PC-3 (cell line): ENCODE measurements at regions not wholly inside any gene's neighbourhood (a gene's known extent, or its start where the extent isn't known, plus 50 kb on each side); places are given as distances from the start of the nearest gene placed in this dataset.

ENCODE experiments used
- ATAC-seq: fragments of 200-7000 bp; cut with Tn5 transposase; 2 replicates; pipeline ENCODE4 v1.9.1; 2020; ENCODE audit warnings: mild to moderate bottlenecking, moderate library complexity
- BruUV-seq: library from RNA; stranded (reverse); fragments of 400-500 nt; replicated peaks from 2 replicates; lab custom pipeline; 2021; lab: Mats Ljungman, UMichigan
- CTCF ChIA-PET: fragments of 300-600 bp; sonication (Branson Sonifier 250); formaldehyde crosslinking; loops from one replicate; lab custom pipeline; 2022; ENCODE audit warnings: antibody characterized with exemption; lab: Charles Lee
- POLR2A ChIA-PET: fragments of 300-600 bp; sonication (Branson Sonifier 250); formaldehyde crosslinking; loops from one replicate; lab custom pipeline; 2022; ENCODE audit warnings: antibody characterized with exemption; ENCODE audit not compliant: unreplicated experiment; lab: Charles Lee
- DNase-seq: peaks from one replicate; pipeline ENCODE4 v3.0.0-alpha.2; 2015
- H2AFZ ChIP-seq: fragments of 300-600 bp; sonication (generic); 2 replicates; pipeline ENCODE4 v1.6.0; 2016; ENCODE audit warnings: antibody characterized with exemption, low read length
- H3F3A ChIP-seq: fragments of 300-600 bp; sonication (generic); one replicate; pipeline ENCODE4 v1.6.0; 2017; ENCODE audit warnings: antibody characterized with exemption, low read length, control low read depth, mild to moderate bottlenecking; ENCODE audit not compliant: unreplicated experiment
- H3K27ac ChIP-seq: fragments of 300-600 bp; sonication (generic); 2 replicates; pipeline ENCODE4 v1.5.1; 2016; ENCODE audit warnings: mild to moderate bottlenecking, low read length
- H3K27me3 ChIP-seq: fragments of 300-600 bp; sonication (generic); 2 replicates; pipeline ENCODE4 v1.6.1; 2016; ENCODE audit warnings: low read length, mixed read lengths
- H3K36me3 ChIP-seq: fragments of 300-600 bp; sonication (generic); 2 replicates; pipeline ENCODE4 v1.6.1; 2016; ENCODE audit warnings: low read depth, mixed run types, low read length, mixed read lengths
- H3K4me1 ChIP-seq: fragments of 300-600 bp; sonication (generic); 2 replicates; pipeline ENCODE4 v1.5.1; 2016; ENCODE audit warnings: low read length; ENCODE audit not compliant: insufficient read depth
- H3K4me2 ChIP-seq: fragments of 300-600 bp; sonication (generic); 2 replicates; pipeline ENCODE4 v1.6.0; 2016; ENCODE audit warnings: low read length
- H3K4me3 ChIP-seq: fragments of 300-600 bp; sonication (generic); 2 replicates; pipeline ENCODE4 v1.5.1; 2016; ENCODE audit warnings: mild to moderate bottlenecking, low read length, mixed read lengths
- H3K79me2 ChIP-seq: fragments of 300-600 bp; sonication (generic); 2 replicates; pipeline ENCODE4 v1.6.1; 2017; ENCODE audit warnings: low read length, mixed read lengths
- H3K9ac ChIP-seq: fragments of 300-600 bp; sonication (generic); 2 replicates; pipeline ENCODE4 v1.6.0; 2016; ENCODE audit warnings: mild to moderate bottlenecking, low read length
- H3K9me2 ChIP-seq: fragments of 300-600 bp; sonication (generic); replicated peaks from 2 replicates; pipeline ENCODE4 v1.6.1; 2016; ENCODE audit warnings: mixed run types, low read length, mixed read lengths
- H3K9me3 ChIP-seq: fragments of 300-600 bp; sonication (generic); 2 replicates; pipeline ENCODE4 v1.6.1; 2016; ENCODE audit warnings: low read length, mixed read lengths
- H4K20me1 ChIP-seq: fragments of 300-600 bp; sonication (generic); 2 replicates; pipeline ENCODE4 v1.6.1; 2016; ENCODE audit warnings: low read length, mixed read lengths
- EZH2 ChIP-seq: fragments of 300-600 bp; sonication (generic); IDR thresholded peaks from one replicate; pipeline ENCODE4 v1.6.1; 2017; ENCODE audit warnings: antibody characterized with exemption, mild to moderate bottlenecking, low read length; ENCODE audit not compliant: unreplicated experiment
- EZH2phosphoT487 ChIP-seq: fragments of 300-600 bp; sonication (generic); IDR thresholded peaks from 2 replicates; pipeline ENCODE4 v1.6.1; 2018; ENCODE audit warnings: mild to moderate bottlenecking, antibody characterized with exemption, low read length, borderline replicate concordance
- intact Hi-C: fragments of 100-400 bp; cut with micrococcal nuclease; formaldehyde crosslinking; loops from 2 replicates; pipeline ENCODE4 v1.9.0; 2023
- TF ChIP-seq, protein P1 (sequence below): fragments of 300-600 bp; sonication (generic); conservative IDR thresholded peaks from 2 replicates; pipeline ENCODE4 v1.5.1; 2017; ENCODE audit warnings: antibody characterized with exemption, low read depth, mild to moderate bottlenecking, low read length

DNA sequence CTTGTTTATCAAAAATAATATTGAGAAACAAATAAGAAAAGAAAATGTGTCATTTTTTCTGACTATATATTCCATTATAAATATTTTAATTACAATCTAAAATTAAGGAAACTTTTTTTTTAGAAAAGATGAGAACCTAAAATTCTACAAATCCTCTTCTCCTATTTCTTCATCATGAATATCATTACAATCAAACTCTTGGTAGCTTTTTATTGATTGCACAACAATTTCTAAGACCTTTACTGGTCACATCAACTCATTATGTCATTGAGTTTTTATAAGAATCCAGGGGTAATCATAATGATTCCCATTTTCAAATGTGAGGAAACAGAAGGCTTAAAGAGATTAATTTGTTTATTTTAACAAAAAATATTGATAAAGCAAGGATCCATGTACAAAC is 841.0 kb downstream of the FRK start:
- CTCF ChIA-PET = no interaction called here
- no TSS peak for BruUV-seq
- H3F3A ChIP-seq = no peaks in the 10 kb centered on the region

DNA sequence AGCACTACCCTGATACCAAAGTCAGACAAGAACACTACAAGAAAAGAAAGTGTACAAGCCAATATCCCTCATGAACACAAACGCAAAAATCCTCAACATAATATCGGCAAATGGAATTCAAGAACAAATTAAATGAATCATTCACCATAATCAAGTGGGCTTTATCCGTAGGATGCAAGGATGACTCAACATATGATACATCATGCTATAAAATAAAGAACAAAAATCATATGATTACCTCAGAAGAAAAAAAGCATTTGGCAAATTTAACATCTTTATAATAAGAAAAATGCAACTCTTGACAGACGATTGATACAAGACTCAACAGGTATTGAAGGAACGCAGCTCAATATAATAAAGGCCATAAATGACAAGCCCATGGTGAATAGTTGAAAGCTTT is 843.9 kb downstream of the FRK start:
- Histone ChIP-seq H3K9me3 (no peaks in the 10 kb centered on the region), H3K36me3 (no peaks in the 10 kb centered on the region), H4K20me1 (no peaks in the 10 kb centered on the region), H3K79me2 (no peaks in the 10 kb centered on the region), H3F3A (no peaks in the 10 kb centered on the region), H3K9ac (no peak overlapping the region), H3K9me2 (no peaks in the 10 kb centered on the region), H3K27ac (no peak overlapping the region), H3K27me3 (no peaks in the 10 kb centered on the region), H3K4me1 (no peaks in the 10 kb centered on the region), H3K4me3 (no peak overlapping the region), H3K4me2 (no peak overlapping the region), H2AFZ (no peak overlapping the region)
- intact Hi-C loops = no loop called here
- POLR2A ChIA-PET = no interaction called here
- TF ChIP-seq EZH2phosphoT487 = no peak
- DNase-seq = peak; percentile 7
- CTCF ChIA-PET = no interaction called here
- no peak for ATAC-seq
- BruUV-seq = no TSS peak

More for the DNA sequence above, 841.0 kb downstream of the FRK start:
- H3K4me1 ChIP-seq = no peaks in the 10 kb centered on the region
- DNase-seq (no peak), ATAC-seq (no peak)
- TF ChIP-seq EZH2phosphoT487 (no peak), EZH2 (no peak)
- TF ChIP-seq, protein P1, sequence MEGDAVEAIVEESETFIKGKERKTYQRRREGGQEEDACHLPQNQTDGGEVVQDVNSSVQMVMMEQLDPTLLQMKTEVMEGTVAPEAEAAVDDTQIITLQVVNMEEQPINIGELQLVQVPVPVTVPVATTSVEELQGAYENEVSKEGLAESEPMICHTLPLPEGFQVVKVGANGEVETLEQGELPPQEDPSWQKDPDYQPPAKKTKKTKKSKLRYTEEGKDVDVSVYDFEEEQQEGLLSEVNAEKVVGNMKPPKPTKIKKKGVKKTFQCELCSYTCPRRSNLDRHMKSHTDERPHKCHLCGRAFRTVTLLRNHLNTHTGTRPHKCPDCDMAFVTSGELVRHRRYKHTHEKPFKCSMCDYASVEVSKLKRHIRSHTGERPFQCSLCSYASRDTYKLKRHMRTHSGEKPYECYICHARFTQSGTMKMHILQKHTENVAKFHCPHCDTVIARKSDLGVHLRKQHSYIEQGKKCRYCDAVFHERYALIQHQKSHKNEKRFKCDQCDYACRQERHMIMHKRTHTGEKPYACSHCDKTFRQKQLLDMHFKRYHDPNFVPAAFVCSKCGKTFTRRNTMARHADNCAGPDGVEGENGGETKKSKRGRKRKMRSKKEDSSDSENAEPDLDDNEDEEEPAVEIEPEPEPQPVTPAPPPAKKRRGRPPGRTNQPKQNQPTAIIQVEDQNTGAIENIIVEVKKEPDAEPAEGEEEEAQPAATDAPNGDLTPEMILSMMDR = no peak
- H3K9me2 ChIP-seq = no peaks in the 10 kb centered on the region
- no peaks in the 10 kb centered on the region for H3K79me2 ChIP-seq
- no peak overlapping the region for H3K27ac ChIP-seq
- H3K4me3 ChIP-seq = no peak overlapping the region
- no peaks in the 10 kb centered on the region for H3K36me3 ChIP-seq
- H3K27me3 ChIP-seq = no peaks in the 10 kb centered on the region
- POLR2A ChIA-PET = no interaction called here
- intact Hi-C loops = no loop called here
- H2AFZ ChIP-seq = no peak overlapping the region
- H4K20me1 ChIP-seq = no peaks in the 10 kb centered on the region
- no peak overlapping the region for H3K4me2 ChIP-seq
- H3K9me3 ChIP-seq = no peaks in the 10 kb centered on the region
- no peak overlapping the region for H3K9ac ChIP-seq

DNA sequence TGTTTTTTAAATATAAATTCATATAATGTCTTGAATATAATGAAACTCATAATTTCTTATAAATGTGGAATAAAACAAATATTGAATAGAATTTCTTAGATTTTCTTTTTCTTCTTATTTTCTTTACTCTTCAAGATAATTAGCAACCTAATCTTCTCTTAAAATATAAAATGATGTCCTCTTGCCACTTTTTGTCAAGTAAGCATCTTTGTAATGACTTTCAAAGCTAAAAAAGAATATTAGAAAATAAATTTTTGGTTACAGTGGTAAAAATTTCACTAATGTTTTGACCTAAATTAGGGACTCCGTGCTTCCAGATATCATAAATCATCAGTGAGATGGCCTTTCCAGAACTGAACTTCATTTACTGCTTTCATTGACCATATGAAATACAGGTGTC is 846.4 kb downstream of the FRK start:
- H3F3A ChIP-seq = no peaks in the 10 kb centered on the region

More for the DNA sequence above, 846.4 kb downstream of the FRK start:
- Histone ChIP-seq H3K9me2 (no peaks in the 10 kb centered on the region), H4K20me1 (no peaks in the 10 kb centered on the region), H3K9ac (no peak overlapping the region), H3K4me2 (no peak overlapping the region), H3K4me1 (no peaks in the 10 kb centered on the region), H3K9me3 (no peaks in the 10 kb centered on the region), H2AFZ (no peak overlapping the region), H3K36me3 (no peaks in the 10 kb centered on the region), H3K27ac (no peak overlapping the region), H3K27me3 (no peaks in the 10 kb centered on the region), H3K4me3 (no peak overlapping the region), H3K79me2 (no peaks in the 10 kb centered on the region)
- DNase-seq (no peak), ATAC-seq (no peak)
- ChIA-PET POLR2A (no interaction called here), CTCF (no interaction called here)
- intact Hi-C loops = no loop called here
- no TSS peak for BruUV-seq
- TF ChIP-seq EZH2 = no peak
- TF ChIP-seq, protein P1 = no peak
- no peak for TF ChIP-seq EZH2phosphoT487
